IMR-90 (cell line): ENCODE measurements at regions not wholly inside any gene's neighbourhood (a gene's known extent, or its start where the extent isn't known, plus 50 kb on each side); places are given as distances from the start of the nearest gene placed in this dataset.

ENCODE experiments used
- ATAC-seq: fragments of 200-7000 bp; cut with Tn5 transposase; 2 replicates; pipeline ENCODE4 v1.9.1; 2020; ENCODE audit warnings: low read depth, mild to moderate bottlenecking, moderate library complexity
- BruUV-seq: library from RNA; stranded (reverse); fragments of 400-500 nt; replicated peaks from 2 replicates; lab custom pipeline; 2021; lab: Mats Ljungman, UMichigan
- CTCF ChIA-PET: fragments of 300-600 bp; formaldehyde crosslinking; extraction: SDS; loops from one replicate; lab custom pipeline; 2021; ENCODE audit warnings: antibody characterized with exemption; lab: Yijun Ruan, JAX
- POLR2A ChIA-PET: fragments of 300-600 bp; sonication (Branson Sonifier 250); formaldehyde crosslinking; loops from one replicate; lab custom pipeline; 2022; ENCODE audit warnings: antibody characterized with exemption; ENCODE audit not compliant: unreplicated experiment; lab: Charles Lee
- DNase-seq: peaks from one replicate; pipeline ENCODE4 v3.0.0; 2013
- H2AFZ ChIP-seq: replicated peaks from 2 replicates; pipeline ENCODE3; 2013; ENCODE audit warnings: low read length, mild to moderate bottlenecking; ENCODE audit not compliant: poor library complexity
- H2AK5ac ChIP-seq: 2 replicates; pipeline ENCODE4 v1.6.1; 2013; ENCODE audit warnings: low read depth, low read length, inconsistent platforms
- H2AK9ac ChIP-seq: replicated peaks from 2 replicates; pipeline ENCODE3; 2013; ENCODE audit warnings: mild to moderate bottlenecking, low read depth, low read length, moderate library complexity; ENCODE audit not compliant: poor library complexity
- H2BK120ac ChIP-seq: 2 replicates; pipeline ENCODE4 v1.6.1; 2013; ENCODE audit warnings: low read depth, low read length, inconsistent platforms
- H2BK15ac ChIP-seq: 3 replicates; pipeline ENCODE4 v1.6.1; 2013; ENCODE audit warnings: low read depth, low read length, inconsistent platforms
- H2BK20ac ChIP-seq: 2 replicates; pipeline ENCODE4 v1.6.1; 2013; ENCODE audit warnings: low read depth, mild to moderate bottlenecking, inconsistent platforms, low read length, moderate library complexity
- H2BK5ac ChIP-seq: 2 replicates; pipeline ENCODE4 v1.6.1; 2013; ENCODE audit warnings: mild to moderate bottlenecking, low read depth, low read length, inconsistent platforms; ENCODE audit not compliant: poor library complexity, severe bottlenecking
- H3K14ac ChIP-seq: replicated peaks from 2 replicates; pipeline ENCODE4 v1.6.1; 2013; ENCODE audit warnings: low read depth, low read length, inconsistent platforms
- H3K18ac ChIP-seq: 2 replicates; pipeline ENCODE4 v1.6.1; 2013; ENCODE audit warnings: low read depth, low read length, control low read depth
- H3K23ac ChIP-seq: 2 replicates; pipeline ENCODE4 v1.6.1; 2013; ENCODE audit warnings: low read depth, low read length, inconsistent platforms
- H3K27ac ChIP-seq: 2 replicates; pipeline ENCODE4 v1.5.1; 2013; ENCODE audit warnings: mild to moderate bottlenecking, control low read depth, low read length; ENCODE audit not compliant: insufficient read depth
- H3K27me3 ChIP-seq: 2 replicates; pipeline ENCODE4 v1.6.1; 2013; ENCODE audit warnings: low read length; ENCODE audit not compliant: control insufficient read depth, insufficient read depth
- H3K36me3 ChIP-seq: 2 replicates; pipeline ENCODE4 v1.6.1; 2013; ENCODE audit warnings: low read length, mixed read lengths; ENCODE audit not compliant: control insufficient read depth, insufficient read depth
- H3K4ac ChIP-seq: 2 replicates; pipeline ENCODE4 v1.6.1; 2013; ENCODE audit warnings: low read depth, low read length, inconsistent platforms
- H3K4me1 ChIP-seq: 2 replicates; pipeline ENCODE4 v1.6.1; 2013; ENCODE audit warnings: low read length, mixed read lengths; ENCODE audit not compliant: control insufficient read depth, insufficient read depth
- H3K4me2 ChIP-seq: 2 replicates; pipeline ENCODE4 v1.6.1; 2013; ENCODE audit warnings: low read depth, mild to moderate bottlenecking, control low read depth, low read length, moderate library complexity
- H3K4me3 ChIP-seq: 2 replicates; pipeline ENCODE4 v1.5.1; 2013; ENCODE audit warnings: low read depth, mild to moderate bottlenecking, control low read depth, low read length, moderate library complexity; ENCODE audit not compliant: insufficient read depth
- H3K56ac ChIP-seq: 2 replicates; pipeline ENCODE4 v1.6.1; 2013; ENCODE audit warnings: low read length, inconsistent platforms; ENCODE audit not compliant: insufficient read depth; ENCODE audit errors: extremely low read depth
- H3K79me1 ChIP-seq, 2 experiments: 2 replicates each; pipeline ENCODE4 v1.6.1; 2013; ENCODE audit warnings: low read length in 2 of 2, inconsistent platforms in 1 of 2, low read depth in 1 of 2
- H3K9ac ChIP-seq: 2 replicates; pipeline ENCODE4 v1.6.1; 2013; ENCODE audit warnings: low read depth, low read length, control low read depth
- H3K9me1 ChIP-seq: 2 replicates; pipeline ENCODE4 v1.6.1; 2013; ENCODE audit warnings: low read length, inconsistent platforms; ENCODE audit not compliant: insufficient read depth
- H3K9me3 ChIP-seq: 2 replicates; pipeline ENCODE4 v1.6.1; 2013; ENCODE audit warnings: low read length; ENCODE audit not compliant: control insufficient read depth, insufficient read depth
- H4K20me1 ChIP-seq: 2 replicates; pipeline ENCODE4 v1.6.1; 2013; ENCODE audit warnings: low read length, inconsistent platforms; ENCODE audit not compliant: insufficient read depth
- H4K5ac ChIP-seq: 2 replicates; pipeline ENCODE4 v1.6.1; 2013; ENCODE audit warnings: mild to moderate bottlenecking, low read depth, low read length, control low read depth
- H4K8ac ChIP-seq, 2 experiments: 2 replicates each; pipeline ENCODE4 v1.6.1; 2013; ENCODE audit warnings: low read depth in 2 of 2, low read length in 2 of 2, control low read depth in 1 of 2, inconsistent platforms in 1 of 2
- H4K91ac ChIP-seq: 2 replicates; pipeline ENCODE4 v1.6.1; 2013; ENCODE audit warnings: low read depth, low read length, inconsistent platforms; ENCODE audit not compliant: insufficient read depth
- BHLHE40 ChIP-seq: fragments of 150-350 bp; IDR thresholded peaks from 2 replicates; pipeline ENCODE4 v1.6.1; 2016; ENCODE audit warnings: mild to moderate bottlenecking, low read depth, low read length
- CEBPB ChIP-seq: IDR thresholded peaks from 2 replicates; pipeline ENCODE4 v1.6.1; 2012; ENCODE audit warnings: low read depth, low read length, improper control_type of control experiment
- MAFK ChIP-seq: IDR thresholded peaks from 2 replicates; pipeline ENCODE4 v1.6.1; 2012; ENCODE audit warnings: low read depth, low read length, improper control_type of control experiment
- MXI1 ChIP-seq: IDR thresholded peaks from 2 replicates; pipeline ENCODE4 v1.6.1; 2012; ENCODE audit warnings: low read depth, mild to moderate bottlenecking, low read length, moderate library complexity, borderline replicate concordance
- NFE2L2 ChIP-seq: fragments of 150-350 bp; IDR thresholded peaks from 2 replicates; pipeline ENCODE4 v1.6.1; 2016; ENCODE audit warnings: low read depth, mild to moderate bottlenecking, low read length
- dilution Hi-C: fragments of 300-500 bp; cut with HindIII; formaldehyde crosslinking; loops from one replicate; pipeline ENCODE4 v1.14.3; 2018; ENCODE audit warnings: low sequenced_read_pairs; ENCODE audit not compliant: unreplicated experiment
- in situ Hi-C: fragments of 300-500 bp; cut with MboI; formaldehyde crosslinking; loops from 3 replicates; pipeline ENCODE4 v1.14.3; 2019; ENCODE audit warnings: low sequenced_read_pairs, inconsistent platforms, mixed read lengths
- intact Hi-C: fragments of 100-400 bp; cut with micrococcal nuclease; formaldehyde crosslinking; loops from 2 replicates; pipeline ENCODE4 v1.10.0; 2022

GRCh38 chr3:161748049-161748448, 251.4 kb downstream of the OTOL1 start:
- Histone ChIP-seq H3K23ac (no peak overlapping the region), H2AFZ (no peak overlapping the region), H2BK15ac (no peak overlapping the region), H3K4ac (no peak overlapping the region), H3K4me3 (no peak overlapping the region), H3K36me3 (no peaks in the 10 kb centered on the region), H3K9me3 (peaks cover 4% of the 10 kb centered on the region; the same call in 1 of the 2 replicates), H2BK20ac (no peak overlapping the region), H3K18ac (no peak overlapping the region), H2AK5ac (no peak overlapping the region), H3K9me1 (no peaks in the 10 kb centered on the region), H3K9ac (no peak overlapping the region), H4K8ac (no peak overlapping the region), H3K14ac (no peak overlapping the region), H4K20me1 (no peaks in the 10 kb centered on the region), H3K27ac (no peak overlapping the region), H2BK120ac (no peak overlapping the region), H4K5ac (no peak overlapping the region), H3K79me1 (no peaks in the 10 kb centered on the region), H3K27me3 (no peaks in the 10 kb centered on the region), H2BK5ac (no peak overlapping the region), H4K91ac (no peak overlapping the region), H3K4me1 (no peaks in the 10 kb centered on the region), H3K56ac (no peak overlapping the region), H3K4me2 (no peak overlapping the region), H2AK9ac (no peak overlapping the region)
- ATAC-seq, result no peak
- TF ChIP-seq MAFK (peak; percentile 31; the same call in 1 of the 2 replicates), BHLHE40 (no peak), NFE2L2 (no peak), MXI1 (no peak), CEBPB (no peak)
- no TSS peak for BruUV-seq
- ChIA-PET CTCF (no interaction called here), POLR2A (no interaction called here)
- intact Hi-C loops, result no loop called here
- in situ Hi-C loops, result no loop called here
- DNase-seq, result no peak
- dilution Hi-C loops, result no loop called here
